LNCaP clone FGC (cell line): ENCODE measurements at regions not wholly inside any gene's neighbourhood (a gene's known extent, or its start where the extent isn't known, plus 50 kb on each side); places are given as distances from the start of the nearest gene placed in this dataset.

Experiments used
- DNase-seq: peaks from one replicate; pipeline ENCODE4 v3.0.0-alpha.2; 2011; ENCODE audit warnings: low read depth
- H3K4me3 ChIP-seq: 2 replicates; pipeline ENCODE4 v1.5.1; 2011; ENCODE audit warnings: mild to moderate bottlenecking, low read depth, low read length, control low read depth
- CTCF ChIP-seq: IDR thresholded peaks from 2 replicates; pipeline ENCODE4 v1.5.1; 2012; ENCODE audit warnings: mild to moderate bottlenecking; ENCODE audit not compliant: control insufficient read depth, insufficient read depth; ENCODE audit errors: extremely low read depth

DNA sequence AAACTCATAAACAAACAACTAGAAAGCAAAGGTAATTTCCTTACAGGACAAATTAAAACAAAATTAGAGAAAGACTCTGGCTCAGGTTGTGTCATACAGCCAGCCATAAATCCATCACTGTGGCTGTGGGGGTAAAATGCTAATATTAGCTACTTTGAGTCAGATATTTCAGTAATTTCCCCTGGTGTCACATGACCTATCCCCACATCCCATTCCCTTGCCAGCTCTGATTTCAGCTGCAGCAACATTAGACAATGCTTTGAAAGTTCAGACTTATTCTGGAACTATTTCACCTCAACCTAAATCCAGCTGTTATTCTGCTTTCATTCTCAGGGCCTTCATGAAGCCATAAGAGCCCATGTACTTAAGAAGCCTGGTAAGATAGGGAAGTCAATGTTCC is 55.3 kb downstream of the RPL10L start:
- H3K4me3 ChIP-seq, result no peak overlapping the region
- no peak for TF ChIP-seq CTCF
- no peak for DNase-seq

GRCh38 chr14:46582826-46583225 is 68.8 kb downstream of the RPL10L start:
- no peak overlapping the region for H3K4me3 ChIP-seq
- DNase-seq, result no peak
- TF ChIP-seq CTCF, result no peak

GRCh38 chr14:46581036-46581671 is 70.4 kb downstream of the RPL10L start:
- peak; percentile 23 for DNase-seq
- H3K4me3 ChIP-seq, result no peak overlapping the region
- peak; percentile 75 for TF ChIP-seq CTCF

DNA sequence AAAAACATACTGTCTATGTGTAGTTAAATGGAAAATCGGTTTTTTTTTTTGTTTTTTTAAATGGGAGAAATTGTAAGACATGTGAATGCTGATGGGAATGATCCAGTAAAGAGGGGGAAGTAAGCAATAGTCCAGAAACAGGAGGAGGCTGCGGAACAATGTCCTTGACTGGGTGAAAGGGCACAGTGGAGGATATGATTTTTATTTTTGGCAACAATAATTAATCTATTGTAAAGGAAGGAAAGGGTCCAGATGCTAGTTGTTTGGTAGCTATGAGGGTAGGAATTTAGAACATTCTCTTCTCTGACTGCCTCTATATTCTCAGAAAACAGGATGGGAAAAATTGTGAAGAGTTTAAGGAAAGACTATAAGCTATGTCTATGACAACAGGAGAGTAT is 76.6 kb downstream of the RPL10L start:
- TF ChIP-seq CTCF, result no peak
- no peak for DNase-seq
- H3K4me3 ChIP-seq, result no peak overlapping the region

- no peak overlapping the region for H3K4me3 ChIP-seq
- no peak for DNase-seq
- no peak for TF ChIP-seq CTCF
Measured at GRCh38 chr14:46574221-46574977, 77.2 kb downstream of the RPL10L start.

DNA sequence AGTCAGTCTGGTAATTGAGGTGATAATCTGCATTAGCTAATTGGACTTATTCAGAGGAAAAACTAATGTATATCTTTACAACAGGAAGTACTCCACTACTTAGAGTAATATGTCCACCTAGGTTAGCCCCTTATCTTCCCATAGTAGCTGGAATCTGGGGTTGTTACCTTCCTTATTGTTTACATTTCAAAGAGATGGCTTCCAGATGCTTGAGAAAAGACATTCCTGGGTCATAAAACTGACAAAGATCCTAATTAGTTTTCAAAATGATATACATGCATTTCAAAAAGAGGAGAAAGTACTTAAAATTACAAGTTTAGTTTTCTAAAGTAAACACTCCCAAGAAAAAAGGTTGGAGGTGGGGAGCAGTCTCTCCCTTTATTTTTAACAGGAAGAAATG is 78.1 kb downstream of the RPL10L start:
- no peak for TF ChIP-seq CTCF

More for the DNA sequence above, 78.1 kb downstream of the RPL10L start:
- H3K4me3 ChIP-seq, result no peak overlapping the region
- no peak for DNase-seq
